Hindlimb muscle (tissue), 1 donor: ENCODE measurements at regions not wholly inside any gene's neighbourhood (a gene's known extent, or its start where the extent isn't known, plus 50 kb on each side); places are given as distances from the start of the nearest gene placed in this dataset.
"Not testable (repeated sequence)": the region's sequence is repeated elsewhere in the genome, so short reads cannot be mapped to it uniquely, and the experiment has no call there.

Experiments used
- DNase-seq: peaks from one replicate; pipeline ENCODE4 v3.0.0-alpha.2; 2013

DNA sequence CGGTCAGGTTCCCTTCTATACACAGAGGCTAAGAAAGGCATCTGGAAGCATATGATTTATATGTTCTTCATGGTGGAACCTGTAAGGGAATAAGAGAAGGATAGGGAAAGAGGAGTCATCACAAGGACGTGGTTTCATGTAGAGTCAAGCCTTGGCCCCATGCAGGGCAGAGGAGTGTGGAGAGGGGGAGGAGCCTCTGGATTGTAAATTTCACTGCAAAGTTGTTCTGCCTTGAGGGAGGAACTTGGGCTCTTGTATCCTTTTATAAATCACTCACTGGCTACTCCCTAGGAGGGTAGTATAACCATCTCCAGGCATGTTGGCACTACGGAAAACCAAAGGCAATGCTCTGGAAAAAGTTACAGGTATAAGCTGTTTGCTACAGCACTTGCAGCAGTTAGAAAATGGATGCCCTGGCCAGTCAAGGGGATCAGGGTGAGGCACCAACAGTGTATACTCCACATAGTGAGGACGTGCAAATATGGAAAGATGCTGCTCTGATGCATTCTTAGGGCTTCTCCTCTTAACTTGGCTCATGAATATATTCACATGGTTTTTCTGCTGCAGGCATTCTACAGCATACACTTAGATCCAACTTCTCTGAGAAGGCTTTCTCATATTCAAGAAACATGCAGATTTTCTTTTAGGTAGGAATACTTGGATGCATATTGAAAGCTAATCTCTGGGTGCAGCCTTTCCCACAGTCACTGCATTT is 60.3 kb upstream of the ZNF81 start:
- no peak for DNase-seq

DNA sequence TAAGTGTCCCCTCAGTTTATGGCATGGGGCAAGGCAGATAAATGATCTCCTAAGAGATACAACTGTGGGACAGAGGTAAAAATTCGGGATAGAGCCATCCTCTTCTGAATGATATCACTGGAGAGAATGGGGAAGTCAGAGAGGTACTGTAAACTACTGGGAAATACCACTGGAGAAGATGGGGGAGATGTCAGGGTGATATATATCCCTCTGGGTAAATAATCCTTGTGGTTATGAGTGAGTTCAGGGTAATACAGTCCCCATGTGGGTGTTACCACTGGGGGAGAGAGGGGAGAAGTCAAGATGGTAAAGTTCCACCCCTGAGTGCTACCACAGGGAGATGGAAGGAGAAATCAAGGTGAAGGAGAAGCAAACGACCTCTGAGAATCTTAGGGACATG is 63.9 kb upstream of the ZNF81 start:
- DNase-seq: no peak

DNA sequence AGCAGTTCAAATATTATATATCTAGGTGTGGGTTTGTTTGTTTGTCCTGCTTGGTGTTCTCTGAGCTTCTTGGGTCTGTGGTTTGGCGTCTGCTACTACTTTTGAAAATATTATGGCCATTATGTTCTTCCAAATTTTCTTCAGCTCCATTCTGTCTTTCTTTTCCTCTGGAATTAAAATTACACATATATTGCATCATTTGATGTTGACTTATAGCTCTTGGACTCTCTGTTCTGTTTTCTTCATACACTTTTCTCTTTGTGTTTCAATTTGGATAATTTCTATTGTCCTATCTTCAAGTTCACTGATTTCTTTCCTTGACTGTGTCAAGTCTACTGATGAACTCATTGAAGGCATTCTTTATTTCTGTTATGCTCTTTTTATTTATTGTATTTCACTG is 65.2 kb upstream of the ZNF81 start:
- DNase-seq: no peak

DNA sequence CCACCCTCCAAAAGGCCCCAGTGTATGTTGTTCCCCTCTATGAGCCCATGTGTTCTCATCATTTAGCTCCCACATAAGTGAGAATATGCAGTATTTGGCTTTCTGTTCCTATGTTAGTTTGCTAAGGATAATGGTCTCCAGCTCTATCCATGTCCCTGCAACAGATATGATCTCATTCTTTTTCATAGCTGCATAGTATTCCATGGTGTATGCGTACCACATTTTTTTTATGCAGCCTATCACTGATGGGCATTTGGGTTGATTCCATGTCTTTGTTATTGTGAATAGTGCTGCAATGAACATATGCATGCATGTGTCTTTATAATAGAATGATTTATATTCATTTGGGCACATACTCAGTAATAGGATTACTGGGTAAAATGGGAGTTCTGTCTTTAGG is 73.9 kb upstream of the ZNF81 start:
- not testable (repeated sequence) for DNase-seq

DNA sequence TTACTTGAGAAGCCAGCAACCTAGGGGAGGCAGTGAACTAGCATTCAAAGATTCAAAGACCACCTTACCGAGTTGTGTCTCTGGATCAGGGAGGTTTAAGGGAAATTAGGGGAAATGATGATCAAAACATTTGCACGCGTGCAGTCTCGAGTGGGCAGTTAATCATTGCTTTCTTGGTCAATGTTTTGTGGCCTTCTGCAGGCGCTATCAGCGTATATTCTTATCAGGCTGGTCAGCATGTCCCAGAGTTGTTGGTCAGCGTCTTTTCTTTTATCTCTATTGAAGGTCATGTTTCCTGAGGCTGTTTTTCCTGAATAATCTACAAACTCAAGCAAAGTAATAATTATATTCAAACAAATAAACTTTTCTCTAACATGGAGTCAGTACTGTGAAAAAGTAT is 84.0 kb upstream of the ZNF81 start:
- no peak for DNase-seq

DNA sequence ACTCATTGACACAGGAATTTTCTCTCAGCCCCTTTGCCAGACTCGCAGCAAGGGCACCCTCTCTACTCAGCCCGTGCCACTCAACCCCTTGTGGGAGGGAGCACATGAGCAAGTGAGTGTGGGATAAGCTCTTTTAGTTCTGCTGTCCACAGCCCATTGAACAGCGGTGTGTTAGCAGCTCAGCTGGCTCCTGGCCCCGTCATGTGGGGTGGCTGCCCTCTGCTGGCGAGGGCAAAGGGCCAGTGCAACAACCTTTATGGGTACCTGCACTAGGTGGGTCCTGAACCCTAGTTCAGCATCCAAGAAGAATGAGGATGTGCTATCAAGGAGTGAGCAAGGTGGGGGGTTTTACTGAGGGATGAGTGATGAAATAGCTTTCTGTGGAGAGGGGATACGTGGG is 85.0 kb upstream of the ZNF81 start:
- no peak for DNase-seq

DNA sequence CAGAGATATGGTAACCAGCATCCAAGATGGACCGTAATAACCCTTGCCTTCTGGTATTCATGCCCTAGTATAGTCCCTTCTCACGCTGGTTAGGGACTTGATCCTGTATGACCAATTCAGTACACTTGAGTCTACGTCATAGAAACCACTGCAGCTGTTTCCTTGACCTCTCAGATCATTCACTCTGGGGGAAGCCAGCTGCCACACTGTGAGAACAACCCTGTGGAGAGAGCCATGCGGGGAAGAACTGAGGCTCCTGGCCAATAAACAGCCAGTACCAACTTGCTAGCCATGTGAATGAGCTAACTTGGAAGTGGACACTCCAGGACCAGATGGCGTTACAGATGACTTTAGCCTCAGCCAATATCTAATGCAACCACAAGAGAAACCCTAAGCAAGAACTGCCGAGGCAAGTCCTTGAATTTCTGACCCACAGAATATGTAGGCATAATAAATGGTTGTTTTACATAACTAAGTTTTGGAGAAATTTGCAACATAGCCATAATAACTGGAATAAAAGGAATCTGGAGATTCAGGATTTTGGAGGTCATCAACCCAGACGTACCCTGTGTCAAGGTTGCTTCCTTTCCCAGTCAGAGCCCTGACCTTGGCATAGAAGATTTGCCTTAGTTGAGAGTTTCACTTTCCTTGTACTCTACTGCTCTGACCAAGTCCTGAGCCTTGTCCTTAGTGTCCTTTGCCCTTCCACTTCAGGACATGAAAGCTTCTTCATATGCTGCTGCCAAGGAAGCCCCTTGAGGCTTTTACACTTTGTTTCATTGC is 87.3 kb upstream of the ZNF81 start:
- DNase-seq: peak; percentile 27

DNA sequence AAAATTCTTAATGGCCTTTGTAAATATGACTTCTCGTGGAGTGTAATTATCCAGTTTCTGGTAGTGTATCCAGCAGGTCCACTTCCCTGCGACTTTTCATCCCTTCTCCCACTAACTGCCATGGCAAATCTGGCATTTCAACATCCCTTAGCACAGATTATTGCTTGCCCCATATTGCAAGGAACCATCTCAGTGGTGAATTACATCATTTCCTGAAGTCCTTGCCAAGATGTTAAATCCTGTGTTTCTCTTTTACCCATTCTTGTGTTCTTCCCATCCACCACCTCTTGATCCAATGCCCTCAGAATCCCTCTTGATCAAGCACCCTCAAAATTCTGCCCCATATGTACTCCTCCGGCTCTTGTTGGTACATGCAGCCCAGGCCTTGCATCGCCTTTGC is 88.1 kb upstream of the ZNF81 start:
- no peak for DNase-seq

DNA sequence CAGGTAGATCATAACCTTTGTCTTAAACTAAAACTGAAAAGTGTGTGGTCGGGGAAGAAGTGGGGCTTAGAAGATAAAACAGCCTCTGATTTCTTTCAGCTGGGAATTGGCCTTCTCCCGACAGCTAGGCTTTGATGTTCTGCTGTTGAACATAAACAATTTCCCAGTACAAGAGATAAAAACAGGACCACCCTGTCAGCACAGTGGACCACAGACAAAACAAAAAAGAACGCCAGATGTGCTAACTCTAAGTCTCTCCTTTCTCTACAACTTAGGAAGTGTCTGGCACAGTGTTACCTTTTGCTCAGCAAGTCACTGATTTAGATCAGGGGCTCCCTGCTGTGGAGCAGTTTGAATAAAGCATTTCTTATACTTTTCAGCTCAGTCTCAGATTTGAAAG is 87.5 kb upstream of the UXT start:
- DNase-seq: no peak

DNA sequence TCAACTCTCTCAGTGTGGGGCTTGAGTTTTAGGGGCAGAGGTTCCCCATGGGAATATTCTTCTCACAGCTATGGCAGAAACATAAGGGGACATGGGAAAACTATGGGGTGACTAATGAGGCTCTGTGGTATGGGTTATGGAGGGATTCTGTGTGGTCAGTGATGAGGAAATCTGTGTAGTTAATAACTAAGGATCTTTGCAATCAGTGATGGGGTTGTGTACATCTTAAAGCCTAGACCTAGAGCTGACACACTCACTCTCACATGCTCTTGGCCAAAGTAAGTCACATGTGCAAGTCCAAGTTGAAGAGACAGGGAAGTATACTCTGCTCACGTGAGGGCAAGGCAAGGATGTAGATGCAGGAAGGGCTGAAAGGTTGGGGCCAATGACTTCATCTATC is 86.4 kb upstream of the UXT start:
- DNase-seq: no peak

DNA sequence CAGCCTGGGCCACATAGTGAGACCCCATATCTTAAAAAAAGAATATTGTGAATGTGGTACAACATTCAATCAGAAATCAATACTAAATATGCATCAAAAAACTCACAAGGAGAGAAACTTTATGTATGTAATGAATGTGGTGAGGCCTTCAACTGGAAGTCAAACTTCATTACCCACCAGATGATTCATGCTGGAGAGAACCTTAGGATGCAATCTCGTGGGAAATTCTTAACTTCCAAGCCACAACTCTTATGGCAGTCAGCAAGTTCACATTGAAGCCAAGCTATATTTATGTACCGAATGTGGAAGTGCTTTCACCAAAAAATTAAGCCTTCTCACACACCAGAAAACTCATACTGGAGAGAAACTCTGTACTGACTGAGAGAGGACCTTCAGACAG is 84.5 kb upstream of the UXT start:
- DNase-seq: no peak

DNA sequence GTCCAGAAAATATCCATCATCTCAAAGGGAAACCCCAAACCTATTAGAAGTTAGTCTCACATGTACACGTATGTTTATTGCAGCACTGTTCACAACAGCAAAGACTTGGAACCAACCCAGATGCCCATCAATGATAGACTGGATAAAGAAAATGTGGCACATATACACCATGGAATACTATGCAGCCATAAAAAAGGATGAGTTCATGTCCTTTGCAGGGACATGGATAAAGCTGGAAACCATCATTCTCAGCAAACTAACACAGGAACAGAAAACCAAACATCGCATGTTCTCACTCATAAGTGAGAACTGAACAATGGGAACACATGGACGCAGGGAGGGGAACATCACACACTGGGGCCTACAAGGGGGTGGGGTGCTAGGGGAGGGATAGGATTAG is 79.9 kb upstream of the UXT start:
- not testable (repeated sequence) for DNase-seq

DNA sequence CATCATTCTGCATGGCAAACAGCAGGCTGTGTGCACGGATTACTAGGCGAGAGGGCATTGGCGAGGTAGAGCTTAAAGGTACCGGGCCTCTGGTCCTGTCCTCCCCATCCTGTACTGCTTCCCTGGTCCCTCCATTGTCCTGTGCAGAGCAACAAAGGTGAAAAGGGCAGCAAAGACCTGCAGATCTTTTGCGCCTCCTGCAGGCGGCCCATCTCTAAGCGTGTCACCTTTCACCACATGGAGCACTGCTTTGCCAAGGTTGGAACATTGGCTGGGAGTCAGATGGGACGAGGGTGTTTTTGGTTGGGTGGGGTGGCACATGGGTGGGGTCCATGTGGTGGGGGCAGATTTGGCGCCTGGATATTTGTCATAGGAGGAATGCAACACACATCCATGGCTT is 64.7 kb upstream of the UXT start:
- no peak for DNase-seq

DNA sequence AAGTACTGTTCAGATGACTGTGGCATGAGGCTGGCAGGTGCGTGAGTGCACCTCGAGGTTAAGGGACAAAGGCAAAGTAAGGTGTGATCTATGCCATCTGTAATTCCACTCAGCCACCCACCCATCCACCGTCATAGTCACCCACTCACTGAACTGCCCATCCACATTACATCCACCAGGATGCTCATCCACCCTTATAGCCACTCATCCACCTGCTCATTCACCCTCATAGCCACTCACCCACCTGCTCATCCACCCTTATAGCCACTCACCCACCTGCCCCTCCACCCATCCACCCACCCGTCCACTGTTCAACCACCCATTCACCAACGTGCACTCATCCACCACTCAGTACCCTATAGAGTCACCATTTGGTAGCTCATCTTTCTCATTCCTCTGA is 64.1 kb upstream of the UXT start:
- no peak for DNase-seq

DNA sequence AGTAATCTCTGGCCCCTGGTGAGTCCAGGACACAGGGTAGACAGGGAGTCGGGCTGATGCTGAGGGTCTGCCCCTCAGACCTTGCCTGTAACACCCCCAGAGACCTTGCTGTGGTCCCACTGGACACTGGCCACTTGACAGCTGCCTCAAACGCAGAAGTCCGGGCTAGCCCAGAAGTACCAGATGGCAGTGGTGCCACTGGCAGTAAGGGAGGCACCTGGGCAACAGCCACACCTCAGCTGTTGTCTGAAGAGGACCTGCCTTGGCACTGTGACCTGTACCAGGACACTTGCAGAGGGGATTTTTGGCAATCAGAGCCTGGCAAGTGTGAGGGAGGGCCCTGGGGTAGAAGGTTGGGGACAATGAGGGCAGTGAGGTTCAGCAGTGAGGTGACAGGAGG is 63.3 kb upstream of the UXT start:
- DNase-seq: no peak

DNA sequence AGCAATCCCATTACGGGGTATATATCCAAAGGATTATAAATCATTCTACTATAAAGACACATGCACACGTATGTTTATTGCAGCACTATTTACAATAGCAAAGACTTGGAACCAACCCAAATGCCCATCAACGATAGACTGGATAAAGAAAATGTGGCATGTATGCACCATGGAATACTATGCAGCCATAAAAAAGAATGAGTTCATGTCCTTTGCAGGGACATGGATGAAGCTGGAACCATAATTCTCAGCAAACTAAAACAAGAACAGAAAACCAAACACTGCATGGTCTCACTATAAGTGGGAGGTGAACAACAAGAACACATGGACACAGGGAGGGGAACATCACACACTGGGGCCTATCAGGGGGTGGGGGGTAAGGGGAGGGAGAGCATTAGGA is 56.1 kb upstream of the UXT start:
- DNase-seq: not testable (repeated sequence)

DNA sequence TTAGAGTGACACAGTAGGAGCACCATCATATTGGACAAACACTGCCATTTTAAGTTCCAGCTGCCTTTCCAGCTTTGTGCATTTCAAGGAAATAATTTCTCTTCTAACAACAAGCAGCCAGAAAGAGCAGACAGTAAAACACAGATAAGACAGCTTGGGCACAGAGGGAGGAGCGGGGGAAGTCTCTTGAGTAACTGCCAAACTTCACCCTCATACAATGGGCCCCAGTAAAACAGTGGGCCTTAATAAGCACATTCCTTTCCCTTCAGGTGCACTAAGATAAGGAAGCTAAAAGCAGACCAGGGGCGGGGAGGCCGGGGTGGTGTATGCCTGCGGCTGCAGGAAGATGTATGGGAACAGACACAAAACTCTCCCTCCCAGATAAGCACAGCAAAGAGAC is 53.7 kb upstream of the UXT start:
- not testable (repeated sequence) for DNase-seq

DNA sequence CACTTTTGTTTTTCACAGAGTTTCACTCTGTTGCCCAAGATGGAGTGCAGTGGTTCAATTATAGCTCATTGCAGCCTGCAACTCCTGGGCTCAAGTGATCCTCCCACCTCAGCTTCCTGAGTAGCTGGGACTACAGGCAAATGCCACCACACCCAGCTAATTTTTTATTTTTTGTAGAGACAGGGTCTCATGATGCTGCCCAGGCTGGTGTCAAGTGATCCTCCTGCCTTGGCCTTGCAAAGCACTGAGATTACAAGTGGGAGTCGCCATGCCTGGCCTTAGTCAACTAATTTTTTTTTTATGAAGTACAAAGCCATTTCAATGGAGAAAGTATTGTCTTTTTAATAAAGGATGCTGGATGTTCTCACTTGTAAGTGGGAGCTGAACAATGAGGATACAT is 51.3 kb upstream of the UXT start:
- no peak for DNase-seq
